HCT116 (cell line): ENCODE measurements at regions not wholly inside any gene's neighbourhood (a gene's known extent, or its start where the extent isn't known, plus 50 kb on each side); places are given as distances from the start of the nearest gene placed in this dataset.

Source experiments
- ATAC-seq: fragments of 200-7000 bp; cut with Tn5 transposase; 2 replicates; pipeline ENCODE4 v1.9.1; 2020; ENCODE audit warnings: mild to moderate bottlenecking, moderate library complexity
- BruUV-seq: library from RNA; stranded (reverse); fragments of 400-500 nt; replicated peaks from 2 replicates; lab custom pipeline; 2021; lab: Mats Ljungman, UMichigan
- CTCF ChIA-PET: fragments of 300-600 bp; sonication (Branson Sonifier 250); formaldehyde crosslinking; loops from one replicate; lab custom pipeline; 2021; ENCODE audit warnings: antibody characterized with exemption; lab: Charles Lee
- POLR2A ChIA-PET: fragments of 300-600, 350-600 bp; sonication (Branson Sonifier 250); formaldehyde crosslinking; loops from one replicate; lab custom pipeline; 2021; ENCODE audit warnings: antibody characterized with exemption; lab: Charles Lee
- RAD21 ChIA-PET, 2 experiments: fragments of 300-600 bp; sonication (Branson Sonifier 250); formaldehyde crosslinking; loops; one replicate each; lab custom pipeline; 2023; ENCODE audit warnings: low total read pairs in 2 of 2; ENCODE audit not compliant: uncharacterized antibody in 2 of 2, unreplicated experiment in 2 of 2, low non-redundant PET in 1 of 2; lab: Charles Lee
- DNase-seq: peaks from one replicate; pipeline ENCODE4 v3.0.0-alpha.2; 2010; ENCODE audit warnings: low read depth, low spot score
- H2AFZ ChIP-seq: fragments of 200-600 bp; shearing (Covaris generic), sonication (generic); 2 replicates; pipeline ENCODE4 v1.6.1; 2017; ENCODE audit warnings: low read depth, mixed run types, mixed read lengths, antibody characterized with exemption, low read length; ENCODE audit not compliant: poor library complexity, severe bottlenecking
- H3K27ac ChIP-seq: 2 replicates; pipeline ENCODE4 v1.5.1; 2012; ENCODE audit warnings: low read depth, low read length
- H3K27me3 ChIP-seq: fragments of 200-600 bp; sonication (generic); 2 replicates; pipeline ENCODE4 v1.6.1; 2016; ENCODE audit warnings: mixed run types, low read length, mixed read lengths; ENCODE audit not compliant: insufficient read depth
- H3K36me3 ChIP-seq, 2 experiments: fragments of 200-500 bp in 1 of 2; fragments of 200-600 bp in 1 of 2; sonication (Bioruptor generic) in 1 of 2; sonication (generic) in 1 of 2; 2 replicates each; pipeline versions ENCODE4 v1.5.1 to v1.6.1; 2014 to 2016; ENCODE audit warnings: low read length in 2 of 2, inconsistent platforms in 1 of 2, mixed read lengths in 1 of 2, mixed run types in 1 of 2; ENCODE audit not compliant: insufficient read depth in 2 of 2, control insufficient read depth in 1 of 2
- H3K4me1 ChIP-seq, 2 experiments: fragments of 200-600 bp in 1 of 2; sonication (generic) in 1 of 2; 2 replicates each; pipeline versions ENCODE4 v1.5.1 to v1.6.1; 2012 to 2017; ENCODE audit warnings: low read length in 2 of 2, inconsistent platforms in 1 of 2, mild to moderate bottlenecking in 1 of 2, mixed read lengths in 1 of 2, mixed run types in 1 of 2, moderate library complexity in 1 of 2; ENCODE audit not compliant: insufficient read depth in 2 of 2, control insufficient read depth in 1 of 2
- H3K4me2 ChIP-seq: fragments of 200-600 bp; sonication (generic); 2 replicates; pipeline ENCODE4 v1.6.1; 2017; ENCODE audit warnings: mixed run types, low read length, mixed read lengths
- H3K4me3 ChIP-seq, 2 experiments: fragments of 200-600 bp in 1 of 2; sonication (generic) in 1 of 2; replicated peaks in 1 of 2; 2 replicates each; pipeline ENCODE4 v1.5.1; 2011 to 2016; ENCODE audit warnings: low read length in 2 of 2, control low read depth in 1 of 2, low read depth in 1 of 2, mild to moderate bottlenecking in 1 of 2, mixed read lengths in 1 of 2, mixed run types in 1 of 2
- H3K79me2 ChIP-seq: fragments of 200-600 bp; sonication (generic); 2 replicates; pipeline ENCODE4 v1.6.1; 2017; ENCODE audit warnings: mild to moderate bottlenecking, mixed run types, low read length, moderate library complexity, mixed read lengths; ENCODE audit not compliant: insufficient read depth
- H3K9ac ChIP-seq: fragments of 200-600 bp; sonication (generic); 2 replicates; pipeline ENCODE4 v1.6.1; 2016; ENCODE audit warnings: low read length, mixed read lengths
- H3K9me2 ChIP-seq: fragments of 200-600 bp; sonication (generic), shearing (Covaris generic); 2 replicates; pipeline ENCODE4 v1.6.1; 2017; ENCODE audit warnings: mixed run types, mild to moderate bottlenecking, moderate library complexity; ENCODE audit not compliant: insufficient read depth
- H3K9me3 ChIP-seq, 2 experiments: fragments of 200-500 bp in 1 of 2; fragments of 200-600 bp in 1 of 2; sonication (Bioruptor generic) in 1 of 2; sonication (generic) in 1 of 2; 2 replicates each; pipeline ENCODE4 v1.6.1; 2014 to 2017; ENCODE audit warnings: low read length in 2 of 2, mixed read lengths in 2 of 2, inconsistent platforms in 1 of 2, low read depth in 1 of 2, mild to moderate bottlenecking in 1 of 2, mixed run types in 1 of 2, moderate library complexity in 1 of 2; ENCODE audit not compliant: control insufficient read depth in 1 of 2, insufficient read depth in 1 of 2
- H4K20me1 ChIP-seq: fragments of 200-600 bp; sonication (generic), shearing (Covaris generic); 2 replicates; pipeline ENCODE4 v1.6.1; 2017; ENCODE audit warnings: mixed run types, mild to moderate bottlenecking, moderate library complexity; ENCODE audit not compliant: insufficient read depth
- CBX3 ChIP-seq: IDR thresholded peaks from 2 replicates; pipeline ENCODE4 v1.6.1; 2012; ENCODE audit warnings: low read depth
- CTCF ChIP-seq, 3 experiments: fragments of 200-600 bp in 1 of 3; sonication (generic) in 1 of 3; IDR thresholded peaks in 2 of 3; conservative IDR thresholded peaks in 1 of 3; 2 replicates each; pipeline ENCODE4 v1.5.1; 2012 to 2017; ENCODE audit warnings: low read depth in 2 of 3, low read length in 2 of 3, antibody characterized with exemption in 1 of 3, borderline replicate concordance in 1 of 3, control low read depth in 1 of 3, mild to moderate bottlenecking in 1 of 3, mixed read lengths in 1 of 3, mixed run types in 1 of 3, moderate library complexity in 1 of 3; ENCODE audit not compliant: insufficient read depth in 1 of 3
- FOSL1 ChIP-seq: IDR thresholded peaks from 2 replicates; pipeline ENCODE4 v1.6.1; 2012; ENCODE audit warnings: low read depth
- JUND ChIP-seq: IDR thresholded peaks from 2 replicates; pipeline ENCODE4 v1.6.1; 2012
- MAX ChIP-seq: IDR thresholded peaks from 2 replicates; pipeline ENCODE4 v1.6.1; 2012
- RAD21 ChIP-seq: IDR thresholded peaks from 2 replicates; pipeline ENCODE4 v1.6.1; 2012; ENCODE audit warnings: low read depth, mild to moderate bottlenecking
- YY1 ChIP-seq: IDR thresholded peaks from 2 replicates; pipeline ENCODE4 v1.6.1; 2011; ENCODE audit warnings: low read length, low read depth, moderate library complexity, mild to moderate bottlenecking; ENCODE audit not compliant: insufficient replicate concordance; ENCODE audit errors: extremely low read depth
- ZBTB33 ChIP-seq: IDR thresholded peaks from 2 replicates; pipeline ENCODE4 v1.6.1; 2011; ENCODE audit warnings: mild to moderate bottlenecking, low read length, moderate library complexity; ENCODE audit not compliant: insufficient replicate concordance; ENCODE audit errors: extremely low read depth
- ZFX ChIP-seq: fragments of 450-650 bp; IDR thresholded peaks from 2 replicates; pipeline ENCODE4 v1.6.1; 2017
- intact Hi-C: fragments of 100-400 bp; cut with micrococcal nuclease; formaldehyde crosslinking; loops from 2 replicates; pipeline ENCODE4 v1.10.0; 2022

- peak; percentile 62 for ATAC-seq
- no peak overlapping the region for H3K4me2 ChIP-seq
- no peaks in the 10 kb centered on the region for H3K4me1 ChIP-seq
Observed at GRCh38 chr5:93915142-93915553, 173.7 kb upstream of the POU5F2 start.

More at GRCh38 chr5:93915142-93915553, 173.7 kb upstream of the POU5F2 start:
- RAD21 ChIA-PET: interaction anchor here in 1 of 2 experiments (0.8 kb wide), 1 partner anchor 238 kb away, joined by 3 read pairs; no protein-coding TSS in a partner anchor
- intact Hi-C loops: loop anchor here (5.0 to 10.0 kb wide), 3 partner anchors 333 to 1603 kb away; partner anchors contain the start of genes NR2F1 and NR2F1-AS1
- no peaks in the 10 kb centered on the region for H4K20me1 ChIP-seq
- CTCF ChIA-PET: interaction anchor here (0.6 to 1.1 kb wide), 3 partner anchors 823 to 935 kb away, joined by 3 to 5 read pairs (median 3); no protein-coding TSS in a partner anchor
- no peaks in the 10 kb centered on the region for H3K27me3 ChIP-seq
- H3K4me3 ChIP-seq: no peak overlapping the region
- no peak overlapping the region for H3K9ac ChIP-seq
- no TSS peak for BruUV-seq
- peak; percentile 54 for DNase-seq
- no peaks in the 10 kb centered on the region for H3K36me3 ChIP-seq
- H3K9me2 ChIP-seq: no peaks in the 10 kb centered on the region
- H3K9me3 ChIP-seq: no peaks in the 10 kb centered on the region
- H3K79me2 ChIP-seq: no peaks in the 10 kb centered on the region
- no peak overlapping the region for H2AFZ ChIP-seq
- no peak overlapping the region for H3K27ac ChIP-seq
- TF ChIP-seq CTCF (IDR thresholded peaks at IDR 0.05 in 2 of 3, conservative IDR thresholded peaks at IDR 0.05 in 1 of 3; ENCODE audit: borderline replicate concordance in 1 of 3, insufficient read depth in 1 of 3, low read depth in 2 of 3, low read length in 2 of 3): peak; percentile 35 to 79 (median 42); a peak in 4 of 6 replicates
- no peak for TF ChIP-seq JUND
- TF ChIP-seq ZFX: no peak
- no peak for TF ChIP-seq ZBTB33
- peak; percentile 44; the same call in 1 of the 2 replicates for TF ChIP-seq CBX3
- TF ChIP-seq MAX: no peak
- TF ChIP-seq FOSL1: peak; percentile 17; the same call in 1 of the 2 replicates
- TF ChIP-seq RAD21: peak; percentile 76
- TF ChIP-seq YY1: no peak
- POLR2A ChIA-PET: no interaction called here
